ENCODE measurements at regions not wholly inside any gene's neighbourhood (a gene's known extent, or its start where the extent isn't known, plus 50 kb on each side); places are given as distances from the start of the nearest gene placed in this dataset.

GRCh38 chr11:128407962-128408361 is 179.4 kb downstream of the ETS1 start:
- Mint-ChIP-seq H3K4me1 (ENCODE audit: low read depth) (peaks cover 37% of the 10 kb centered on the region), H3K4me3 (no peak overlapping the region), H3K27ac (no peak overlapping the region), H3K27me3 (ENCODE audit: insufficient read depth) (peaks cover 2% of the 10 kb centered on the region), H3K36me3 (ENCODE audit: low read depth) (no peaks in the 10 kb centered on the region), H3K9me3 (no peaks in the 10 kb centered on the region)
- intact Hi-C loops (cut with micrococcal nuclease) = no loop called here
- no peak for DNase-seq (ENCODE audit: low spot score)

- DNase-seq (ENCODE audit: low spot score) = no peak
- H3K9me3 Mint-ChIP-seq = no peaks in the 10 kb centered on the region
- H3K4me3 Mint-ChIP-seq = no peak overlapping the region
- intact Hi-C loops (cut with micrococcal nuclease) = no loop called here
- peaks cover 2% of the 10 kb centered on the region for H3K27me3 Mint-ChIP-seq (ENCODE audit: insufficient read depth)
- H3K36me3 Mint-ChIP-seq (ENCODE audit: low read depth) = no peaks in the 10 kb centered on the region
- peaks cover 17% of the 10 kb centered on the region for H3K4me1 Mint-ChIP-seq (ENCODE audit: low read depth)
- H3K27ac Mint-ChIP-seq = no peak overlapping the region
Measured at GRCh38 chr11:128405714-128406662, 181.4 kb downstream of the ETS1 start.

GRCh38 chr11:128405112-128405511 is 182.2 kb downstream of the ETS1 start:
- Mint-ChIP-seq H3K27me3 (ENCODE audit: insufficient read depth) (peaks cover 2% of the 10 kb centered on the region), H3K4me1 (ENCODE audit: low read depth) (peaks cover 16% of the 10 kb centered on the region), H3K27ac (no peak overlapping the region), H3K36me3 (ENCODE audit: low read depth) (no peaks in the 10 kb centered on the region), H3K9me3 (no peaks in the 10 kb centered on the region), H3K4me3 (no peak overlapping the region)
- no peak for DNase-seq (ENCODE audit: low spot score)
- intact Hi-C loops (cut with micrococcal nuclease) = no loop called here

- no peak overlapping the region for H3K4me3 Mint-ChIP-seq
- H3K36me3 Mint-ChIP-seq (ENCODE audit: low read depth) = no peaks in the 10 kb centered on the region
- DNase-seq (ENCODE audit: low spot score) = no peak
- peaks cover 16% of the 10 kb centered on the region for H3K4me1 Mint-ChIP-seq (ENCODE audit: low read depth)
- H3K27ac Mint-ChIP-seq = no peak overlapping the region
- peaks cover 2% of the 10 kb centered on the region for H3K27me3 Mint-ChIP-seq (ENCODE audit: insufficient read depth)
- intact Hi-C loops (cut with micrococcal nuclease) = no loop called here
- H3K9me3 Mint-ChIP-seq = no peaks in the 10 kb centered on the region
Measured at GRCh38 chr11:128404437-128404836, 182.9 kb downstream of the ETS1 start.

GRCh38 chr11:128400382-128401203 is 186.8 kb downstream of the ETS1 start:
- Mint-ChIP-seq H3K36me3 (ENCODE audit: low read depth) (peaks cover under 1% of the 10 kb centered on the region), H3K4me1 (ENCODE audit: low read depth) (peaks cover 7% of the 10 kb centered on the region), H3K27me3 (ENCODE audit: insufficient read depth) (peaks cover 2% of the 10 kb centered on the region), H3K4me3 (no peak overlapping the region), H3K27ac (no peak overlapping the region), H3K9me3 (peaks cover 4% of the 10 kb centered on the region)
- no peak for DNase-seq (ENCODE audit: low spot score)
- intact Hi-C loops (cut with micrococcal nuclease) = no loop called here

- no peak overlapping the region for H3K27ac Mint-ChIP-seq
- H3K27me3 Mint-ChIP-seq (ENCODE audit: insufficient read depth) = no peaks in the 10 kb centered on the region
- H3K9me3 Mint-ChIP-seq = peaks cover 4% of the 10 kb centered on the region
- no peak overlapping the region for H3K4me3 Mint-ChIP-seq
- DNase-seq (ENCODE audit: low spot score) = no peak
- H3K4me1 Mint-ChIP-seq (ENCODE audit: low read depth) = peaks cover 7% of the 10 kb centered on the region
- H3K36me3 Mint-ChIP-seq (ENCODE audit: low read depth) = peaks cover 1% of the 10 kb centered on the region
- intact Hi-C loops (cut with micrococcal nuclease) = loop anchor here (2.0 kb wide), 1 partner anchor 21 kb away; no protein-coding TSS in a partner anchor
Measured at GRCh38 chr11:128399251-128400121, 187.9 kb downstream of the ETS1 start.

GRCh38 chr11:128398517-128399250 is 188.7 kb downstream of the ETS1 start:
- intact Hi-C loops (cut with micrococcal nuclease) = loop anchor here (2.0 kb wide), 1 partner anchor 22 kb away; no protein-coding TSS in a partner anchor
- peaks cover 1% of the 10 kb centered on the region for H3K36me3 Mint-ChIP-seq (ENCODE audit: low read depth)
- peak overlapping the region; percentile 65 for H3K27ac Mint-ChIP-seq

GRCh38 chr11:128397362-128397761 is 190.0 kb downstream of the ETS1 start:
- Mint-ChIP-seq H3K4me1 (ENCODE audit: low read depth) (peaks cover 12% of the 10 kb centered on the region), H3K9me3 (peaks cover 8% of the 10 kb centered on the region), H3K36me3 (ENCODE audit: low read depth) (peaks cover 6% of the 10 kb centered on the region), H3K27ac (no peak overlapping the region), H3K27me3 (ENCODE audit: insufficient read depth) (no peaks in the 10 kb centered on the region), H3K4me3 (no peak overlapping the region)
- intact Hi-C loops (cut with micrococcal nuclease) = no loop called here
- DNase-seq (ENCODE audit: low spot score) = no peak

More at GRCh38 chr11:128398517-128399250, 188.7 kb downstream of the ETS1 start:
- no peak for DNase-seq (ENCODE audit: low spot score)
- H3K4me1 Mint-ChIP-seq (ENCODE audit: low read depth) = peaks cover 10% of the 10 kb centered on the region
- H3K4me3 Mint-ChIP-seq = no peak overlapping the region
- no peaks in the 10 kb centered on the region for H3K27me3 Mint-ChIP-seq (ENCODE audit: insufficient read depth)
- peaks cover 4% of the 10 kb centered on the region for H3K9me3 Mint-ChIP-seq

GRCh38 chr11:128394431-128395089 is 192.8 kb downstream of the ETS1 start:
- Mint-ChIP-seq H3K27me3 (ENCODE audit: insufficient read depth) (no peaks in the 10 kb centered on the region), H3K9me3 (peaks cover 8% of the 10 kb centered on the region), H3K27ac (no peak overlapping the region), H3K4me3 (no peak overlapping the region), H3K36me3 (ENCODE audit: low read depth) (peaks cover 6% of the 10 kb centered on the region), H3K4me1 (ENCODE audit: low read depth) (peaks cover 12% of the 10 kb centered on the region)
- DNase-seq (ENCODE audit: low spot score) = no peak
- intact Hi-C loops (cut with micrococcal nuclease) = no loop called here

- H3K36me3 Mint-ChIP-seq (ENCODE audit: low read depth) = peaks cover 9% of the 10 kb centered on the region
- peaks cover 4% of the 10 kb centered on the region for H3K9me3 Mint-ChIP-seq
- intact Hi-C loops (cut with micrococcal nuclease) = no loop called here
- H3K27ac Mint-ChIP-seq = no peak overlapping the region
- DNase-seq (ENCODE audit: low spot score) = no peak
- H3K4me1 Mint-ChIP-seq (ENCODE audit: low read depth) = peaks cover 12% of the 10 kb centered on the region
- H3K4me3 Mint-ChIP-seq = no peak overlapping the region
- H3K27me3 Mint-ChIP-seq (ENCODE audit: insufficient read depth) = no peaks in the 10 kb centered on the region
Measured at GRCh38 chr11:128392259-128392658, 195.1 kb downstream of the ETS1 start.

- no peaks in the 10 kb centered on the region for H3K27me3 Mint-ChIP-seq (ENCODE audit: insufficient read depth)
- peaks cover 4% of the 10 kb centered on the region for H3K9me3 Mint-ChIP-seq
- peaks cover 17% of the 10 kb centered on the region for H3K4me1 Mint-ChIP-seq (ENCODE audit: low read depth)
- no peak for DNase-seq (ENCODE audit: low spot score)
- intact Hi-C loops (cut with micrococcal nuclease) = no loop called here
- H3K4me3 Mint-ChIP-seq = no peak overlapping the region
- H3K27ac Mint-ChIP-seq = no peak overlapping the region
- peaks cover 10% of the 10 kb centered on the region for H3K36me3 Mint-ChIP-seq (ENCODE audit: low read depth)
Measured at GRCh38 chr11:128391811-128392210, 195.5 kb downstream of the ETS1 start.

Data from activated T-helper 1 cell treated with anti-CD3 and anti-CD28 coated beads, Interleukin-12 subunit alpha, Interleukin-12 subunit beta, Interleukin-2, Interleukin-4 antibody, amounts not matched to agents 30 ng/mL and 10 ng/mL and 1 ng/mL, durations not matched to agents 14 hours and 24 hours and 36 hours (primary cell).